IMR-90 (cell line): ENCODE measurements at regions not wholly inside any gene's neighbourhood (a gene's known extent, or its start where the extent isn't known, plus 50 kb on each side); places are given as distances from the start of the nearest gene placed in this dataset.
A peak's percentile ranks its signal among the peaks of the same experiment; 100 is the strongest.

Experiments used
- ATAC-seq: fragments of 200-7000 bp; cut with Tn5 transposase; 2 replicates; pipeline ENCODE4 v1.9.1; 2020; ENCODE audit warnings: low read depth, mild to moderate bottlenecking, moderate library complexity
- BruUV-seq: library from RNA; stranded (reverse); fragments of 400-500 nt; replicated peaks from 2 replicates; lab custom pipeline; 2021; lab: Mats Ljungman, UMichigan
- CTCF ChIA-PET: fragments of 300-600 bp; formaldehyde crosslinking; extraction: SDS; loops from one replicate; lab custom pipeline; 2021; ENCODE audit warnings: antibody characterized with exemption; lab: Yijun Ruan, JAX
- POLR2A ChIA-PET: fragments of 300-600 bp; sonication (Branson Sonifier 250); formaldehyde crosslinking; loops from one replicate; lab custom pipeline; 2022; ENCODE audit warnings: antibody characterized with exemption; ENCODE audit not compliant: unreplicated experiment; lab: Charles Lee
- DNase-seq: peaks from one replicate; pipeline ENCODE4 v3.0.0; 2013
- H2AFZ ChIP-seq: replicated peaks from 2 replicates; pipeline ENCODE3; 2013; ENCODE audit warnings: low read length, mild to moderate bottlenecking; ENCODE audit not compliant: poor library complexity
- H2AK5ac ChIP-seq: 2 replicates; pipeline ENCODE4 v1.6.1; 2013; ENCODE audit warnings: low read depth, low read length, inconsistent platforms
- H2AK9ac ChIP-seq: replicated peaks from 2 replicates; pipeline ENCODE3; 2013; ENCODE audit warnings: mild to moderate bottlenecking, low read depth, low read length, moderate library complexity; ENCODE audit not compliant: poor library complexity
- H2BK120ac ChIP-seq: 2 replicates; pipeline ENCODE4 v1.6.1; 2013; ENCODE audit warnings: low read depth, low read length, inconsistent platforms
- H2BK15ac ChIP-seq: 3 replicates; pipeline ENCODE4 v1.6.1; 2013; ENCODE audit warnings: low read depth, low read length, inconsistent platforms
- H2BK20ac ChIP-seq: 2 replicates; pipeline ENCODE4 v1.6.1; 2013; ENCODE audit warnings: low read depth, mild to moderate bottlenecking, inconsistent platforms, low read length, moderate library complexity
- H2BK5ac ChIP-seq: 2 replicates; pipeline ENCODE4 v1.6.1; 2013; ENCODE audit warnings: mild to moderate bottlenecking, low read depth, low read length, inconsistent platforms; ENCODE audit not compliant: poor library complexity, severe bottlenecking
- H3K14ac ChIP-seq: replicated peaks from 2 replicates; pipeline ENCODE4 v1.6.1; 2013; ENCODE audit warnings: low read depth, low read length, inconsistent platforms
- H3K18ac ChIP-seq: 2 replicates; pipeline ENCODE4 v1.6.1; 2013; ENCODE audit warnings: low read depth, low read length, control low read depth
- H3K23ac ChIP-seq: 2 replicates; pipeline ENCODE4 v1.6.1; 2013; ENCODE audit warnings: low read depth, low read length, inconsistent platforms
- H3K27ac ChIP-seq: 2 replicates; pipeline ENCODE4 v1.5.1; 2013; ENCODE audit warnings: mild to moderate bottlenecking, control low read depth, low read length; ENCODE audit not compliant: insufficient read depth
- H3K27me3 ChIP-seq: 2 replicates; pipeline ENCODE4 v1.6.1; 2013; ENCODE audit warnings: low read length; ENCODE audit not compliant: control insufficient read depth, insufficient read depth
- H3K36me3 ChIP-seq: 2 replicates; pipeline ENCODE4 v1.6.1; 2013; ENCODE audit warnings: low read length, mixed read lengths; ENCODE audit not compliant: control insufficient read depth, insufficient read depth
- H3K4ac ChIP-seq: 2 replicates; pipeline ENCODE4 v1.6.1; 2013; ENCODE audit warnings: low read depth, low read length, inconsistent platforms
- H3K4me1 ChIP-seq: 2 replicates; pipeline ENCODE4 v1.6.1; 2013; ENCODE audit warnings: low read length, mixed read lengths; ENCODE audit not compliant: control insufficient read depth, insufficient read depth
- H3K4me2 ChIP-seq: 2 replicates; pipeline ENCODE4 v1.6.1; 2013; ENCODE audit warnings: low read depth, mild to moderate bottlenecking, control low read depth, low read length, moderate library complexity
- H3K4me3 ChIP-seq: 2 replicates; pipeline ENCODE4 v1.5.1; 2013; ENCODE audit warnings: low read depth, mild to moderate bottlenecking, control low read depth, low read length, moderate library complexity; ENCODE audit not compliant: insufficient read depth
- H3K56ac ChIP-seq: 2 replicates; pipeline ENCODE4 v1.6.1; 2013; ENCODE audit warnings: low read length, inconsistent platforms; ENCODE audit not compliant: insufficient read depth; ENCODE audit errors: extremely low read depth
- H3K79me1 ChIP-seq, 2 experiments: 2 replicates each; pipeline ENCODE4 v1.6.1; 2013; ENCODE audit warnings: low read length in 2 of 2, inconsistent platforms in 1 of 2, low read depth in 1 of 2
- H3K9ac ChIP-seq: 2 replicates; pipeline ENCODE4 v1.6.1; 2013; ENCODE audit warnings: low read depth, low read length, control low read depth
- H3K9me1 ChIP-seq: 2 replicates; pipeline ENCODE4 v1.6.1; 2013; ENCODE audit warnings: low read length, inconsistent platforms; ENCODE audit not compliant: insufficient read depth
- H3K9me3 ChIP-seq: 2 replicates; pipeline ENCODE4 v1.6.1; 2013; ENCODE audit warnings: low read length; ENCODE audit not compliant: control insufficient read depth, insufficient read depth
- H4K20me1 ChIP-seq: 2 replicates; pipeline ENCODE4 v1.6.1; 2013; ENCODE audit warnings: low read length, inconsistent platforms; ENCODE audit not compliant: insufficient read depth
- H4K5ac ChIP-seq: 2 replicates; pipeline ENCODE4 v1.6.1; 2013; ENCODE audit warnings: mild to moderate bottlenecking, low read depth, low read length, control low read depth
- H4K8ac ChIP-seq, 2 experiments: 2 replicates each; pipeline ENCODE4 v1.6.1; 2013; ENCODE audit warnings: low read depth in 2 of 2, low read length in 2 of 2, control low read depth in 1 of 2, inconsistent platforms in 1 of 2
- H4K91ac ChIP-seq: 2 replicates; pipeline ENCODE4 v1.6.1; 2013; ENCODE audit warnings: low read depth, low read length, inconsistent platforms; ENCODE audit not compliant: insufficient read depth
- CEBPB ChIP-seq: IDR thresholded peaks from 2 replicates; pipeline ENCODE4 v1.6.1; 2012; ENCODE audit warnings: low read depth, low read length, improper control_type of control experiment
- NFE2L2 ChIP-seq: fragments of 150-350 bp; IDR thresholded peaks from 2 replicates; pipeline ENCODE4 v1.6.1; 2016; ENCODE audit warnings: low read depth, mild to moderate bottlenecking, low read length
- WGBS, 2 experiments: methylation state at CpG; one replicate each; pipeline versions ENCODE4 v1.1.5 to v1.1.7; 2013; ENCODE audit warnings: missing lambda C conversion rate in 2 of 2; ENCODE audit not compliant: insufficient read length in 1 of 2; ENCODE audit errors: extremely low coverage in 2 of 2; 5-methylcytosine and 5-hydroxymethylcytosine counted together
- dilution Hi-C: fragments of 300-500 bp; cut with HindIII; formaldehyde crosslinking; loops from one replicate; pipeline ENCODE4 v1.14.3; 2018; ENCODE audit warnings: low sequenced_read_pairs; ENCODE audit not compliant: unreplicated experiment
- in situ Hi-C: fragments of 300-500 bp; cut with MboI; formaldehyde crosslinking; loops from 3 replicates; pipeline ENCODE4 v1.14.3; 2019; ENCODE audit warnings: low sequenced_read_pairs, inconsistent platforms, mixed read lengths
- intact Hi-C: fragments of 100-400 bp; cut with micrococcal nuclease; formaldehyde crosslinking; loops from 2 replicates; pipeline ENCODE4 v1.10.0; 2022

DNA sequence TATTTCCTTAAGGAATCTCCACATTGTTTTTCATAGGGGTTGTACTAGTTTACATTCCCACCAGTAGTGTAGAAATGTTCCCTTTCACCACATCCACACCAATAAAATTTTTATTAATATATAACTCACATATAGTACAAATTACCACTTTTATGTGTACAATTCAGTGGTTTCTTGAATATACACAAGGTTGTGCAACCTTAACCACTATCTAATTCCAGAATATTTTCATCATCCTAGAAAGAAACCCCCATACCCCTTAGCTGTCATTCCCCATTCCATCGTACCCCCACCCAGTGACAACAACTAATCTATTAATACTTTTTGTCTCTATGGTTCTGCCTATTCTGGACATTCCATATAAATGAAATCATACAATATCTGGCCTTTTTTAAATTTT is 108.3 kb upstream of the USP9X start:
- H3K4me1 ChIP-seq, result no peaks in the 10 kb centered on the region; the same call in 1 of the 2 replicates
- POLR2A ChIA-PET, result no interaction called here
- no peak overlapping the region for H2AK5ac ChIP-seq
- no TSS peak for BruUV-seq
- H3K9me3 ChIP-seq, result peaks cover 3% of the 10 kb centered on the region; the same call in 1 of the 2 replicates
- H3K4ac ChIP-seq, result no peak overlapping the region
- CTCF ChIA-PET, result no interaction called here
- H3K56ac ChIP-seq, result no peak overlapping the region
- H2AK9ac ChIP-seq, result no peak overlapping the region
- H3K18ac ChIP-seq, result no peak overlapping the region
- H3K23ac ChIP-seq, result no peak overlapping the region
- no peaks in the 10 kb centered on the region for H4K20me1 ChIP-seq
- H4K8ac ChIP-seq, result no peak overlapping the region
- intact Hi-C loops (no loop called here), in situ Hi-C loops (no loop called here), dilution Hi-C loops (no loop called here)
- no peak overlapping the region for H3K9ac ChIP-seq
- no peak overlapping the region for H2BK15ac ChIP-seq
- H3K79me1 ChIP-seq, result no peaks in the 10 kb centered on the region
- TF ChIP-seq CEBPB, result peak; percentile 64
- no peak for TF ChIP-seq NFE2L2
- DNase-seq, result peak; percentile 41
- H4K5ac ChIP-seq, result no peak overlapping the region
- no peaks in the 10 kb centered on the region for H3K27me3 ChIP-seq
- no peak overlapping the region for H3K14ac ChIP-seq
- no peak overlapping the region for H3K27ac ChIP-seq
- no peak overlapping the region for H3K4me3 ChIP-seq
- H4K91ac ChIP-seq, result no peak overlapping the region
- H2BK20ac ChIP-seq, result no peak overlapping the region
- no peak overlapping the region for H3K4me2 ChIP-seq
- H2BK120ac ChIP-seq, result no peak overlapping the region
- ATAC-seq, result no peak
- H2BK5ac ChIP-seq, result no peak overlapping the region
- H3K36me3 ChIP-seq, result no peaks in the 10 kb centered on the region
- no CpG with 5 or more reads among the region's 1 CpG for WGBS, 2 experiments
- H3K9me1 ChIP-seq, result no peaks in the 10 kb centered on the region
- no peak overlapping the region for H2AFZ ChIP-seq
